Psoas muscle (tissue), 7 donors: ENCODE measurements at regions not wholly inside any gene's neighbourhood (a gene's known extent, or its start where the extent isn't known, plus 50 kb on each side); places are given as distances from the start of the nearest gene placed in this dataset.
"Not testable (repeated sequence)": the region's sequence is repeated elsewhere in the genome, so short reads cannot be mapped to it uniquely, and the experiment has no call there.

ENCODE experiments used
- ATAC-seq, 4 donors: fragments of 200-7000 bp; cut with Tn5 transposase; one replicate each; pipeline ENCODE4 v1.9.1; 2020; ENCODE audit warnings: moderate library complexity in 3 of 4, mild to moderate bottlenecking in 2 of 4
- DNase-seq, 2 donors: peaks; one replicate each; pipeline ENCODE4 v3.0.0-alpha.2; 2020
- H3K27ac ChIP-seq: fragments of 200-600 bp; one replicate; pipeline ENCODE4 v1.8.0; 2022
- H3K27me3 ChIP-seq, 3 donors: fragments of 200-600 bp in 1 of 3; one replicate each; pipeline versions ENCODE4 v1.6.1 to v1.8.0; 2013 to 2022; ENCODE audit warnings: low read length in 2 of 3, mild to moderate bottlenecking in 2 of 3, moderate library complexity in 1 of 3; ENCODE audit not compliant: insufficient read depth in 3 of 3
- H3K36me3 ChIP-seq, 2 donors: fragments of 200-600 bp in 1 of 2; one replicate each; pipeline versions ENCODE4 v1.6.1 to v1.8.0; 2013 to 2022; ENCODE audit warnings: low read depth in 1 of 2, mild to moderate bottlenecking in 1 of 2, moderate library complexity in 1 of 2; ENCODE audit not compliant: insufficient read depth in 1 of 2
- H3K4me1 ChIP-seq: fragments of 200-600 bp; one replicate; pipeline ENCODE4 v1.8.0; 2022
- H3K4me3 ChIP-seq: fragments of 200-600 bp; one replicate; pipeline ENCODE4 v1.8.0; 2022; ENCODE audit warnings: mild to moderate bottlenecking
- H3K9me3 ChIP-seq: fragments of 200-600 bp; one replicate; pipeline ENCODE4 v1.8.0; 2022
- CTCF ChIP-seq: fragments of 200-600 bp; IDR thresholded peaks from one replicate; pipeline ENCODE4 v1.8.0; 2022; ENCODE audit warnings: antibody characterized with exemption
- WGBS, 3 donors: extraction: QIAGEN DNeasy Blood & Tissue Kit; methylation state at CpG; one replicate each; pipeline versions ENCODE4 v1.1.6 to v1.1.7; 2013; 5-methylcytosine and 5-hydroxymethylcytosine counted together
- intact Hi-C, 2 donors: fragments of 100-400 bp; cut with DNase I; formaldehyde crosslinking; loops; one replicate each; pipeline versions ENCODE4 v1.11.0 to v1.14.2; 2022
- donor health status: healthy with polysubstance abuse.
- donor health status: DM: no; HTN: no; CAD: no; lungs with moderate emphysema.
- donor health status: Bipolar disorder and iron deficiency.
- donor health status: healthy.
- donor health status: DM: yes; HTN: yes; CAD: no.
- donor health status: DM: no; HTN: no; CAD: no.
- donor health status: DM: yes; HTN: yes; CAD: no.

GRCh38 chr3:75579981-75580782 is 83.9 kb upstream of the FRG2C start:
- TF ChIP-seq CTCF: peak; percentile 84
- H3K4me1 ChIP-seq, ATAC-seq, H3K27ac ChIP-seq, H3K36me3 ChIP-seq, H3K9me3 ChIP-seq: not testable (repeated sequence)
- intact Hi-C loops: loop anchor here in 1 of 2 donors (5.0 kb wide), 1 partner anchor 288 kb away; no protein-coding TSS in a partner anchor
- peak overlapping the region; percentile 56 for H3K4me3 ChIP-seq
- peak; percentile 46 to 53 for DNase-seq
- 4 to 16% (median 6%) methylated on average over 15 to 66 of the region's 67 CpGs for WGBS, 3 donors
- H3K27me3 ChIP-seq: peaks cover 0 to 12% (median 0%) of the 10 kb centered on the region in 3 donors

- WGBS, 3 donors: 41 to 68% (median 64%) methylated on average over 2 to 3 of the region's 3 CpGs
- H3K27ac ChIP-seq, H3K4me1 ChIP-seq, DNase-seq, H3K9me3 ChIP-seq, H3K36me3 ChIP-seq, H3K4me3 ChIP-seq, ATAC-seq: not testable (repeated sequence)
- intact Hi-C loops: loop anchor here in 1 of 2 donors (5.0 kb wide), 1 partner anchor 290 kb away; no protein-coding TSS in a partner anchor
- peaks cover 0 to 12% (median 0%) of the 10 kb centered on the region in 3 donors for H3K27me3 ChIP-seq
Observed at GRCh38 chr3:75582536-75582935, 81.6 kb upstream of the FRG2C start.

GRCh38 chr3:75583116-75583515 is 81.0 kb upstream of the FRG2C start:
- not testable (repeated sequence) for H3K27ac ChIP-seq, H3K4me3 ChIP-seq, ATAC-seq, H3K36me3 ChIP-seq, H3K4me1 ChIP-seq, H3K9me3 ChIP-seq, DNase-seq
- peaks cover 0 to 12% (median 0%) of the 10 kb centered on the region in 3 donors for H3K27me3 ChIP-seq
- intact Hi-C loops: loop anchor here in 1 of 2 donors (5.0 kb wide), 1 partner anchor 291 kb away; no protein-coding TSS in a partner anchor
- 24 to 31% (median 24%) methylated on average over 9 to 10 of the region's 10 CpGs for WGBS, 3 donors

GRCh38 chr3:75587695-75588094 is 76.4 kb upstream of the FRG2C start:
- intact Hi-C loops, H3K9me3 ChIP-seq, DNase-seq: not testable (repeated sequence)

GRCh38 chr3:75590382-75590781 is 73.7 kb upstream of the FRG2C start:
- H3K4me3 ChIP-seq, H3K4me1 ChIP-seq, H3K27me3 ChIP-seq, H3K27ac ChIP-seq, H3K36me3 ChIP-seq, DNase-seq, H3K9me3 ChIP-seq, ATAC-seq: not testable (repeated sequence)
- 86 to 90% (median 86%) methylated on average over 16 of the region's 16 CpGs for WGBS, 3 donors
- intact Hi-C loops: loop anchor here in 1 of 2 donors (5.0 kb wide), 1 partner anchor 218 kb away; no protein-coding TSS in a partner anchor

More at GRCh38 chr3:75587695-75588094, 76.4 kb upstream of the FRG2C start:
- H3K4me1 ChIP-seq, ATAC-seq, H3K36me3 ChIP-seq, H3K27me3 ChIP-seq, H3K27ac ChIP-seq, H3K4me3 ChIP-seq: not testable (repeated sequence)
- 79 to 88% (median 83%) methylated on average over 12 to 15 of the region's 15 CpGs for whole genome bisulfite sequencing, 3 donors

GRCh38 chr3:75604286-75604934 is 59.7 kb upstream of the FRG2C start:
- H3K9me3 ChIP-seq, ATAC-seq, DNase-seq, H3K27ac ChIP-seq, H3K4me1 ChIP-seq, intact Hi-C loops, H3K27me3 ChIP-seq, H3K4me3 ChIP-seq, H3K36me3 ChIP-seq: not testable (repeated sequence)
- peak; percentile 15 for TF ChIP-seq CTCF
- 73 to 79% (median 78%) methylated on average over 14 of the region's 14 CpGs for WGBS, 3 donors

GRCh38 chr3:75607996-75608395 is 56.1 kb upstream of the FRG2C start:
- H3K4me3 ChIP-seq, H3K4me1 ChIP-seq, ATAC-seq, H3K27me3 ChIP-seq, DNase-seq, intact Hi-C loops, H3K9me3 ChIP-seq, H3K36me3 ChIP-seq, H3K27ac ChIP-seq: not testable (repeated sequence)
- WGBS, 3 donors: 78 to 83% (median 78%) methylated on average over 9 of the region's 9 CpGs

GRCh38 chr3:75609598-75609997 is 54.5 kb upstream of the FRG2C start:
- H3K27me3 ChIP-seq, ATAC-seq, intact Hi-C loops, DNase-seq, H3K27ac ChIP-seq, H3K4me3 ChIP-seq, H3K9me3 ChIP-seq, H3K36me3 ChIP-seq, H3K4me1 ChIP-seq: not testable (repeated sequence)
- 25 to 33% (median 31%) methylated on average over 20 to 26 of the region's 26 CpGs for WGBS, 3 donors
